ENCODE measurements at regions not wholly inside any gene's neighbourhood (a gene's known extent, or its start where the extent isn't known, plus 50 kb on each side); places are given as distances from the start of the nearest gene placed in this dataset.

DNA sequence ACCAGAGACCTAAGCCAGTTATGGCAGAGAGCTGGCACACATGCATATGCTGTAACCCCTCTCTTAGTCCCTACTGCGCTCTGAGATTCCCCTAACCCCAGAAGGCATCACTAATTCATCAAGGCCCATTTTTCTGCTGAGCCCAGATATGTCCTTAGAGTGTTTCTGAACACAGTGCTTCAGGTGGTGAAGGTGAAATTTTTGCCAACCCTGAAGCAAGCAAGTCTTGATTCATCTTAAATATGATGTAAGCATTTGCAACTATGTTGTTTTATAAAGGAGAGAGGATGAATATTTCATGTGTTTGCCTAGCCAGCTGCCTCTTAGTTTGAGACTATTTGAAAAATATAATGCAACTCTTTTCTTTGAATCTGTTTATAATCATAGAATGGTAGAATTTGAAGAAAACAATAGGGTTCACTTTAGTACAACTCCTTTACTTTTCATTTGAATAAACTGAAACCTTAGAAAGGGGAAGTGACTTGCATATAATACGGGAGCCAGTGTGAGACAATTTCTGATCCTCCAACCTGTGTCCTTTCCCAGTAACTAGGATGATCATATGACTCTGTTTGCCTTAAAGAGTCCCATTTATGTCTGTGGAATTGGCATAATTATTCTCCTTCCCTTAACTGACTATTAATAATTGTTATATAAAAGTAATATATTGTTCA lies 194.3 kb upstream of the MTNR1B start:
- DNase-seq (ENCODE audit: extremely low read depth, low read depth) = no peak

DNA sequence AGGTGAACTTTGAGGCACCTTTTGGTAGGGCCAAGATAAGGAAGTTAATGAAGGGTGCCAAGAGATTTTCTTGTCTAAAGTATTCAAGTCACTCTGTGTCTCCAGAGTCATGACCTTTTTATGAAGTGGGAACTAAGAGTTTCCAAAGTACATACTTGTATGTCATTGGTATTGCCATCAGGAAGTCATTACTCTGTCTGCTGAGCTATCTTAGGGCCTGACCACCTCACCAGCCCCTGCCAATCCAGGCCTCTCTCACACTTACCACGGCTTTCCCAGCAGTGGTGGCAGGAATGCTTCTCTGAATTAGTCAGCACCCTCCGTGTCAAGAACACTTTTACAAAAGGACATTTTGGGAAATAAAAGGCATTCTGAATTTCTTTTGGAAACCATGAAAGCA lies 192.8 kb upstream of the MTNR1B start:
- no peak for DNase-seq (ENCODE audit: extremely low read depth, low read depth)

DNA sequence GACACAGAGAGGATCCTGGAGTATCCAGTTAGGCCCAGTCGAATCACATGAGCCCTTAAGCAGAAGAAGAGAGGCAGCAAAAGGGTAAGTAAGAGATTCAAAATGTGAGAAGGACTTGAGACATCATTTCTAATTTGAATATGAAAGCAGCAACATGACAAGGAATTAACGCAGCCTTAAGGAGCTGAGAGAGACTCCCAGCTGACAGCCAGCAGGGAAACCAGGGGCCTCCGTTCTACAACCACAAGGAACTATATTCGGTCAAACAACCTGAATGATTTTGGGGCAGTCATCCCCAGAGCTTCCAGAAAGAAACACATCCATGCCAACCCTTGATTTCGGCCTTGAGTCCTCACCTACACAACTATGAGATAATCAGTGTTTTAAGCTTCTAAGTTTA lies 189.7 kb upstream of the MTNR1B start:
- DNase-seq (ENCODE audit: extremely low read depth, low read depth) = no peak

- DNase-seq (ENCODE audit: extremely low read depth, low read depth) = no peak
Measured at GRCh38 chr11:92781151-92781550, 188.3 kb upstream of the MTNR1B start.

DNA sequence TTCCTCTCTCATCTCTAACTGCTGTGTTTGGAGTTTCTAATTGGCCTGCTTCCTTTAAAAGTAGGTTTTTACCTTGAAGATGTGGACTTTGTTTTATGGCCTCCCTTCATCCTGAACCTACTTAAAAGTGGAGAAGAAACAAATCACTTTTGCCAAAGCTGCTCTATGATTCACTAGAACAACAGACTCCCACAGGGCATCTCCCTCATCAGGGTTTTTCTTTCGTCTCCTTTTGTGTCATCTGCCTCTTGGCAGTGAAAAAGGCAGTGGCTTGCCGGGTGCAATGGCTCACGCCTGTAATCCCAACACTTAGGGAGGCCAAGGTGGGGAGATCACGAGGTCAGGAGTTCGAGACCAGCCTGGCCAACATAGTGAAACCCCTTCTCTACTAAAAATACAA lies 186.6 kb upstream of the MTNR1B start:
- no peak for DNase-seq (ENCODE audit: extremely low read depth, low read depth)

GRCh38 chr11:92784331-92784730 lies 185.1 kb upstream of the MTNR1B start:
- no peak for DNase-seq (ENCODE audit: extremely low read depth, low read depth)

- DNase-seq (ENCODE audit: extremely low read depth, low read depth) = no peak
Measured at GRCh38 chr11:92787638-92788037, 181.8 kb upstream of the MTNR1B start.

DNA sequence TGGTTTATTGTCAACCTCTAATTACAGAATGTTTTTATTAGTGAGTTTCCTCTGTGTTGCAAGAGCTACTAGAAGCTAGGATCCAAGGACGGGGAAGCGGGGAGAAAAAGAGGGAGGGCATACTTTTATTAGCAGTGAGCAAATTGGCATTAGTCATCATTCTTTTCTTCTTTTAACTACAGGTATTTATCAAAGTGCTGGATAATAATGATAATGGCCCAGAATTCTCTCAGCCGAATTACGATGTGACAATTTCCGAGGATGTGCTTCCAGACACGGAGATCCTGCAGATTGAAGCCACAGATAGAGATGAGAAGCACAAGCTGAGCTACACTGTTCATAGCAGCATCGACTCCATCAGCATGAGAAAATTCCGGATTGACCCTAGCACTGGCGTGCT lies 179.7 kb upstream of the MTNR1B start:
- DNase-seq (ENCODE audit: extremely low read depth, low read depth) = no peak

DNA sequence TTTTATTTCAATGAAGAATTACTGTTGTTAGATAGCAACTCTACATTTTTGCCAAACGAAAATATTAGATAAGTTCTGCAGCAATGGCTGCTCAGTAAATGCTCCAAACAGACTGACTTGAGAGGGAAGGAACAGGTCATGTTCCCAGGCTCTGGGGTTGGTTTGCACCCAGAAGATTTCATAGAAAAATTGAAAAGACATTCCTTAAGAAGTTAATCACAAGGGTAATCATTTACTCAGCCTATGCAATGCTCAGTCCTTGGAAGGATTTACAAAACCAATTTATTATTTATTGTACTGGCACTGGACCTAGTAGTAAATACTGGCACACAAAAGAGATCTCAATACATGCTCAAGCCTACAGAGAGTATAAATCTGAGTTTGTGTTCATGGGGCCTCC lies 179.1 kb upstream of the MTNR1B start:
- no peak for DNase-seq (ENCODE audit: extremely low read depth, low read depth)

- DNase-seq (ENCODE audit: extremely low read depth, low read depth) = no peak
Measured at GRCh38 chr11:92790926-92791616, 178.4 kb upstream of the MTNR1B start.

DNA sequence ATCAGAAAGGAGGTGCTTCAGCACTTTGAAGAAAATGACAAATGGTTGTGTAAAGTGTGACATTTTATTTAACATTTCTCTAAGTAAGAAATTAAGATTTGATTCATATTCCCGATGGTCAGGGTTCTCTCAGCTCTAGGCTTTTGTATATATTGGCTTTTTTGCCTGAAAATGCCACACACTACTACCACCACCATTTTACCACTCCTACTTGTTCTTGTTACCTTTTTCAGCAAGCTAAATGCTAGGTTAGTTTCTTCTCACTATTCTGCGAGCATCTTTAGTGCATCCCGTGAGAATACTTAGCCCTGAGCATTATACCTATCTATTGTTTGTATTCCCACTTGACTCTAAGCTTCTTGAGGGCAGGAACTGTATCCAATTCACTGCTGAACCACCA lies 177.6 kb upstream of the MTNR1B start:
- DNase-seq (ENCODE audit: extremely low read depth, low read depth) = no peak

- DNase-seq (ENCODE audit: extremely low read depth, low read depth) = no peak
Measured at GRCh38 chr11:92793189-92793588, 176.3 kb upstream of the MTNR1B start.

GRCh38 chr11:92794783-92795182 lies 174.7 kb upstream of the MTNR1B start:
- DNase-seq (ENCODE audit: extremely low read depth, low read depth) = no peak

GRCh38 chr11:92796744-92797143 lies 172.7 kb upstream of the MTNR1B start:
- no peak for DNase-seq (ENCODE audit: extremely low read depth, low read depth)

- DNase-seq (ENCODE audit: extremely low read depth, low read depth) = no peak
Measured at GRCh38 chr11:92797874-92798273, 171.6 kb upstream of the MTNR1B start.

- DNase-seq (ENCODE audit: extremely low read depth, low read depth) = no peak
Measured at GRCh38 chr11:92801685-92802084, 167.8 kb upstream of the MTNR1B start.

- DNase-seq (ENCODE audit: extremely low read depth, low read depth) = no peak
Measured at GRCh38 chr11:92802644-92803043, 166.8 kb upstream of the MTNR1B start.

DNA sequence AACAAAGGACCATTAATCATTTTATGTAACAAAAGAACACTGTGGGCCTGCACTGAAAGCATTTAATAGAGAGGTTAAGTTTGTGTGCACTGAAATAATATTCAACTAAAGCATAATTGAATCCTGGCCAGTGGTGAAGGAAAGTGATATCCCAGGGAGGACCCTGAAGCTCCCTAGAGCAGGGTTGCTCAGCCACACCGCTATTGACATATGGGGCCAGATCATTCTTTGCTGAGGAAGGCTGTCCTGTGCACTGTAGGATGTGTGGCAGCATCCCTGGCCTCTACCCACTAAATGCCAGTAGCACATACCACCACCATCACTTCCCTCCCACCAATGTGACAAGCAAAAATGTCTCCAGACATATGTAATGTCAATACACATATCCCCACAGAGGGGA lies 166.1 kb upstream of the MTNR1B start:
- DNase-seq (ENCODE audit: extremely low read depth, low read depth) = no peak

GRCh38 chr11:92804388-92804966 lies 165.0 kb upstream of the MTNR1B start:
- no peak for DNase-seq (ENCODE audit: extremely low read depth, low read depth)

DNA sequence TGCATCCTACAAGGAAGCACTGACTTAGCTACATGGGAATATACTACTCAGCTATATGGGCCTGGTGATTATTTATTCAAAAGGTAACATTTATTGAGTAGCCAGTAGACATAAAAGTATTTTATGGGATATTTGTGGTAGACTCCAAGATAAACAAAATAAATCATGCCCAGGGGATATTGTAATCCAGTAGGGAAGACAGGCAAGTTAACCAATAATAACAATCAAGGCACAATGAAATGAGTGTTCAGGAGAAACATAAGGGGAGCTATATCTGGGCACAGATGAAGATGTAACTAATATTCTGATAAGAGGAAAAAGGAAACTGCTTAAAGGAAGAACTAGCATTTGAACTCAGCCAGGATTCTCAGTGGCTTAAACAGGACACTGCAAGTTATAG lies 161.4 kb upstream of the MTNR1B start:
- DNase-seq (ENCODE audit: extremely low read depth, low read depth) = no peak

- DNase-seq (ENCODE audit: extremely low read depth, low read depth) = no peak
Measured at GRCh38 chr11:92810423-92811064, 158.9 kb upstream of the MTNR1B start.

DNA sequence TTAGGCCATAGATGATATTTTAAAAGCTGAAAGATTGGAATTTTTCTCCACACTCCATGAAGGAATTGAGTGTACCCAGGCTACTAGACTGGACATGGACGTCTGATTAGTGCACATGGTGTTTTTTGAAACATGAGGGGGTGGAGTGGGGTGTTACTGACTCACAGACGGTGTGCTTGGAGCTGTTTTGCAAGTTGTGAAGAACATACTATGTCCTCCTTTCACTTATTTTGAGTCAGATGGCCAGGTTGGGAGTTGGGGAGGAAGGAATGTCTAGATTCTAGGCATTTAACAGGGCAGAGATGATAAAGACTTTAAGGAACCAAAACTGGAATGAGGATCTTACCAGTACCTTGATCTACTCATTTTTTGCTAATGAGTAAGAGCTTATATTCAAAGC lies 158.1 kb upstream of the MTNR1B start:
- DNase-seq (ENCODE audit: extremely low read depth, low read depth) = no peak

All from NCI-H460 (cell line).